Uterus (tissue), 3 donors: ENCODE measurements at regions not wholly inside any gene's neighbourhood (a gene's known extent, or its start where the extent isn't known, plus 50 kb on each side); places are given as distances from the start of the nearest gene placed in this dataset.

Source experiments
- DNase-seq, 2 donors: peaks; one replicate each; pipeline ENCODE4 v3.0.0-alpha.2; 2019 to 2020
- H3K27ac ChIP-seq, 2 donors: fragments of 200-600 bp; sonication (generic); 1 replicate in 1 of 2; 2 replicates in 1 of 2; pipeline ENCODE4 v1.5.1; 2016 to 2018
- H3K27me3 ChIP-seq, 2 donors: fragments of 200-600 bp; sonication (generic); one replicate each; pipeline ENCODE4 v1.5.1; 2018 to 2019; ENCODE audit warnings: control low read depth in 1 of 2
- H3K36me3 ChIP-seq, 2 donors: fragments of 200-600 bp; sonication (generic); one replicate each; pipeline ENCODE4 v1.5.1; 2019; ENCODE audit warnings: control low read depth in 1 of 2
- H3K4me1 ChIP-seq, 2 donors: fragments of 200-600 bp; sonication (generic); one replicate each; pipeline ENCODE4 v1.5.1; 2018 to 2019; ENCODE audit warnings: control low read depth in 1 of 2
- H3K4me3 ChIP-seq, 2 donors: fragments of 200-600 bp; sonication (generic); 1 replicate in 1 of 2; 2 replicates in 1 of 2; pipeline ENCODE4 v1.5.1; 2018 to 2019; ENCODE audit warnings: mild to moderate bottlenecking in 1 of 2
- H3K9me3 ChIP-seq, 2 donors: fragments of 200-600 bp; sonication (generic); one replicate each; pipeline ENCODE4 v1.5.1; 2019; ENCODE audit warnings: control low read depth in 1 of 2
- POLR2A ChIP-seq, 2 donors: fragments of 450-650 bp; IDR thresholded peaks; one replicate each; pipeline ENCODE4 v1.6.1; 2016; ENCODE audit warnings: antibody characterized with exemption in 2 of 2, mild to moderate bottlenecking in 1 of 2, moderate library complexity in 1 of 2
- intact Hi-C: fragments of 100-400 bp; cut with DNase I; formaldehyde crosslinking; loops from one replicate; pipeline ENCODE4 v1.15.1; 2023; ENCODE audit warnings: low total_unique reads
- TF ChIP-seq, protein P1 (sequence below), 4 experiments: fragments of 200-600 bp in 2 of 4; fragments of 450-650 bp in 2 of 4; sonication (generic) in 2 of 4; IDR thresholded peaks; one replicate each; pipeline ENCODE4 v1.5.1; 2016 to 2019; ENCODE audit warnings: antibody characterized with exemption in 4 of 4, mild to moderate bottlenecking in 2 of 4, moderate library complexity in 1 of 4
- donor health status: DM: yes; HTN: yes; CAD: no.

DNA sequence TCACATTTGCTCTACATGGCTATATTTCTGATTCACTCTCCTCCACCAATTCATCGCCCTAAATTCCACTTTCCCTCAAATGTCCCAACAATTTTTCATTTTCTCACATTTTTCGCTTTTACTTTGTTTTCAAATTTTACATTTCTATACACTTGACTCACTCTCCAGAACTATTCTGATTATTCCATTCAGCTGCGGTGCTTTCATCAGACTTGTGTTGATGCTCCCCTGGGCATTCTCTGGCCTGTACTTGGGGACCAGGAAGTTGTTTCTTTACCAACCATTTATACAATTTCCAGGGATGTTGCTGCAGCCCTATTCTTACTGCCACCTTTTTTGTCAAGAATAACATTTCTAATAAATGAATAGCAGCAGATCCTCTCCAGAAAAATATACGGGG, 444.8 kb downstream of the MAFB start:
- no peak for TF ChIP-seq POLR2A (IDR thresholded peaks at IDR 0.05)
- TF ChIP-seq, protein P1, sequence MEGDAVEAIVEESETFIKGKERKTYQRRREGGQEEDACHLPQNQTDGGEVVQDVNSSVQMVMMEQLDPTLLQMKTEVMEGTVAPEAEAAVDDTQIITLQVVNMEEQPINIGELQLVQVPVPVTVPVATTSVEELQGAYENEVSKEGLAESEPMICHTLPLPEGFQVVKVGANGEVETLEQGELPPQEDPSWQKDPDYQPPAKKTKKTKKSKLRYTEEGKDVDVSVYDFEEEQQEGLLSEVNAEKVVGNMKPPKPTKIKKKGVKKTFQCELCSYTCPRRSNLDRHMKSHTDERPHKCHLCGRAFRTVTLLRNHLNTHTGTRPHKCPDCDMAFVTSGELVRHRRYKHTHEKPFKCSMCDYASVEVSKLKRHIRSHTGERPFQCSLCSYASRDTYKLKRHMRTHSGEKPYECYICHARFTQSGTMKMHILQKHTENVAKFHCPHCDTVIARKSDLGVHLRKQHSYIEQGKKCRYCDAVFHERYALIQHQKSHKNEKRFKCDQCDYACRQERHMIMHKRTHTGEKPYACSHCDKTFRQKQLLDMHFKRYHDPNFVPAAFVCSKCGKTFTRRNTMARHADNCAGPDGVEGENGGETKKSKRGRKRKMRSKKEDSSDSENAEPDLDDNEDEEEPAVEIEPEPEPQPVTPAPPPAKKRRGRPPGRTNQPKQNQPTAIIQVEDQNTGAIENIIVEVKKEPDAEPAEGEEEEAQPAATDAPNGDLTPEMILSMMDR (IDR thresholded peaks at IDR 0.05) = no peak
- no peak for DNase-seq

DNA sequence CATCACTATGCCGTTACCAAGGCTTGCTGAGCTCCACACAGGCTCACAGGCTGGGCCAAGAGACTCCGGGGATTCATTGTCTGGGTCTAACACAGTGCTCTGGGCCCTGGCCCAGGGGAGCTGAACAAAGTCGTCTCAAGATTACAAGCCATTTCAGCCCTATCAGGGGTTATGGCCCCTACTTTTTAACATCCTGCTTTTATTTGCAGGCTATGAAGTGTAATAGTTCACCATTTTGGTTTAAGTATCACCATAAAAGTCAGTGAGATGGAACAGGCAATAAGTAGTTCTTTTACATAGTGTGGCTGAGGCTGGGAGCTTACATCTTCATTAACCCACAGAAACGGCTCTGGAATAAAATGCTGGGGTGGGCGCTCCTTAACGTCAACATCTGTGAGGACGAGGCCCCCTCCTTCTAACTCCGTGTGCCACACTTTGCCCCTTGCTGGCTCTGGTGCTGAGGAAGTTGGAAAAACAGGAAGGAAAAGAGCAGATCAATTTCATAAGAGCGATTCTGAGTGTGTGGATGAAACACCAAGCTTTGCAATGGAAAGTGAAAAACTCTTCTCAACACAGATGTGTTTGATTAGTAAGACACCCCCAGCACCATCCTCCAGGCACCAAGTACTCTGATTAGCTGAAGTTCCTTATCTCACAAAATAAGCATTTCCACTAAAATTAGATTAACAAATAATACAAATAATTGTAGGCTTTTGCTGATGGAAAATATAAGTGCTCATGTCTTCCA, 447.3 kb downstream of the MAFB start:
- Histone ChIP-seq H3K27ac (no peak overlapping the region), H3K36me3 (no peaks in the 10 kb centered on the region), H3K4me1 (no peaks in the 10 kb centered on the region), H3K4me3 (no peak overlapping the region), H3K9me3 (no peaks in the 10 kb centered on the region), H3K27me3 (no peaks in the 10 kb centered on the region)
- no peak for DNase-seq
- intact Hi-C loops = no loop called here
- TF ChIP-seq POLR2A (IDR thresholded peaks at IDR 0.05) = no peak
- TF ChIP-seq, protein P1 (IDR thresholded peaks at IDR 0.05) = no peak

More for the DNA sequence above, 444.8 kb downstream of the MAFB start:
- Histone ChIP-seq H3K27me3 (no peaks in the 10 kb centered on the region), H3K36me3 (no peaks in the 10 kb centered on the region), H3K4me1 (no peaks in the 10 kb centered on the region), H3K4me3 (no peak overlapping the region), H3K9me3 (no peaks in the 10 kb centered on the region), H3K27ac (no peak overlapping the region)
- intact Hi-C loops = no loop called here

DNA sequence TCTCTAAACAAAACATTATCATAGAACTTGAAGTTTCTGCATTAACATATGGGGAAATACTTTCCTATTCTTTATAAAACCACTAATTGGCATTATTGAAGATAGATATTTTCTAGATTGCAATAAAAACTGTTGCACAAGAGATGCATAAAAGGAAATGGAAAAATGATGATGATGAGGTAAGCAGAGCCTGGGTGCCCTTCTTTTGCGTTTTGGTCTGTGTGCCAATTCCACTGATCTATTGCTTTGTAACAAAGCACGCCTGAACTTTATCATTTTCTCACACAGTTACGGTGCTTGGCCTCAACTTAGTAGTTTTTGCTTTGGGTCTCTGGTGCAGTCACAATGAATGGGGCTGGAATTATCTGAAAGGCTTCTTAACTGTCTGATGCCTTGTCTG, 450.5 kb downstream of the MAFB start:
- no peak overlapping the region for H3K27ac ChIP-seq
- H3K9me3 ChIP-seq = no peaks in the 10 kb centered on the region
- H3K4me1 ChIP-seq = no peaks in the 10 kb centered on the region
- no peaks in the 10 kb centered on the region for H3K36me3 ChIP-seq
- intact Hi-C loops = no loop called here
- TF ChIP-seq, protein P1 (IDR thresholded peaks at IDR 0.05) = no peak
- TF ChIP-seq POLR2A (IDR thresholded peaks at IDR 0.05) = no peak
- DNase-seq = no peak
- H3K27me3 ChIP-seq = no peaks in the 10 kb centered on the region
- H3K4me3 ChIP-seq = no peak overlapping the region

DNA sequence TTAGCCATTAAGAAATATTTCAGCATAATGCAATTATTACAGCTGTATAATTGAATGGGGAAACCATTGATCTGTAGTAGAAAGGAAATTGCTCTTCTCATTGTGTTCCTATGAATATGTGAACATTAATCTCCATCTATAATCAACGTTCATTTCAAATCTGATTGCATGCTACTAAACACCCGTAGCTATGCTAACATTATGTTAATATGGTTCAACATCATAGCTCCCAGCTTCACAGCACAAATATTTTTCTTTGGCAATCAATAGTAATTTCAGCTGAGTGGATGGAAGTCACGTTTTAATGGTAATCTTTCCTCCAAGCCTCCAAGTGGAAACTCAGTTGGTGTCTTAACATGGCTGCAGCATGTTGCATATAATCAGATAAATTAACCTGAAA, 454.4 kb downstream of the MAFB start:
- no peaks in the 10 kb centered on the region for H3K27me3 ChIP-seq
- intact Hi-C loops = no loop called here
- no peak for TF ChIP-seq POLR2A (IDR thresholded peaks at IDR 0.05)
- TF ChIP-seq, protein P1 (IDR thresholded peaks at IDR 0.05) = no peak
- no peaks in the 10 kb centered on the region for H3K36me3 ChIP-seq
- no peak for DNase-seq
- no peaks in the 10 kb centered on the region for H3K4me1 ChIP-seq
- no peak overlapping the region for H3K27ac ChIP-seq
- no peak overlapping the region for H3K4me3 ChIP-seq
- H3K9me3 ChIP-seq = no peaks in the 10 kb centered on the region

DNA sequence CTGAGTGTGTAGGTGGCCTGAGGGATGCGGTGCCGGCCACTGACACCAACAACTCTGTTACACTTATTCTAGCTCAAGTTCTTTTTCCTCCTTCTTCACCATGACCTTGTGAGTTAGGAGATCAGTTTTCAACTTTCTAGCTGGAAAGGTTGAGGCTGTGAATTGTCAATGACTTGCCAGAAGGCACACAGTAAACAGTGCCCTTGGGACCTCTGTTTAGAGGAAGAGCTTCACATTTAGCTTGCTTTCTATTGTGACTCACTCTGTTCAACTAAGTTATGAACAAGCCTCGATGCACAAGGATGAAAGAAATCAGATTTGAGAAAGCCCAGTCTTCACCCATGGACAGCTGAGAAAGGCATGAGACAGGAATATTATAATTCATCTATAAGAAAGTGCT, 455.6 kb downstream of the MAFB start:
- H3K27me3 ChIP-seq = no peaks in the 10 kb centered on the region
- no peaks in the 10 kb centered on the region for H3K36me3 ChIP-seq
- H3K9me3 ChIP-seq = no peaks in the 10 kb centered on the region
- intact Hi-C loops = no loop called here
- no peak overlapping the region for H3K27ac ChIP-seq
- TF ChIP-seq, protein P1 (IDR thresholded peaks at IDR 0.05) = no peak
- TF ChIP-seq POLR2A (IDR thresholded peaks at IDR 0.05) = no peak
- no peak for DNase-seq
- H3K4me1 ChIP-seq = no peaks in the 10 kb centered on the region
- H3K4me3 ChIP-seq = no peak overlapping the region
